ENCODE measurements at regions not wholly inside any gene's neighbourhood (a gene's known extent, or its start where the extent isn't known, plus 50 kb on each side); places are given as distances from the start of the nearest gene placed in this dataset.

DNA sequence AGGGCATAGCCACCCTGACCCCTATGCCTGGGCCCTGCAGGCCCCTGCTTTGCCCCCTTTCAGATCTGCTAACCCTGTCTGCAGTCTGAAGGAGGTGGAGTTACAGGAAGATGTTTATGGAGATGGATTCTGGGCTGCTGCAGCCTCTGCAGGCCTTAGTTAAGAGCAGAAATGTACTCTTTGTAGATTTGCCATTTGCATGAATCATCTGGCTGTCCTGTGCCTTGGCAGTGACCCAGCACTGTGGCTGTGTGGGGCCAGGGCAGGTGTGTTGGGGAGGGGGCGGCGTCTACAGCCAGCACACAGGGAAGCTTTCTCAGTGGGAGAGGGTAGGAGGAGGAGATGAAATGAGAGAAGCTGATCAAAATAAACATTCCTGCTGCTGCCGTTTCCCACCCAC lies 867.3 kb downstream of the PLA2G4A start:
- TF ChIP-seq, protein P1, sequence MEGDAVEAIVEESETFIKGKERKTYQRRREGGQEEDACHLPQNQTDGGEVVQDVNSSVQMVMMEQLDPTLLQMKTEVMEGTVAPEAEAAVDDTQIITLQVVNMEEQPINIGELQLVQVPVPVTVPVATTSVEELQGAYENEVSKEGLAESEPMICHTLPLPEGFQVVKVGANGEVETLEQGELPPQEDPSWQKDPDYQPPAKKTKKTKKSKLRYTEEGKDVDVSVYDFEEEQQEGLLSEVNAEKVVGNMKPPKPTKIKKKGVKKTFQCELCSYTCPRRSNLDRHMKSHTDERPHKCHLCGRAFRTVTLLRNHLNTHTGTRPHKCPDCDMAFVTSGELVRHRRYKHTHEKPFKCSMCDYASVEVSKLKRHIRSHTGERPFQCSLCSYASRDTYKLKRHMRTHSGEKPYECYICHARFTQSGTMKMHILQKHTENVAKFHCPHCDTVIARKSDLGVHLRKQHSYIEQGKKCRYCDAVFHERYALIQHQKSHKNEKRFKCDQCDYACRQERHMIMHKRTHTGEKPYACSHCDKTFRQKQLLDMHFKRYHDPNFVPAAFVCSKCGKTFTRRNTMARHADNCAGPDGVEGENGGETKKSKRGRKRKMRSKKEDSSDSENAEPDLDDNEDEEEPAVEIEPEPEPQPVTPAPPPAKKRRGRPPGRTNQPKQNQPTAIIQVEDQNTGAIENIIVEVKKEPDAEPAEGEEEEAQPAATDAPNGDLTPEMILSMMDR (IDR thresholded peaks at IDR 0.05) = no peak
- TF ChIP-seq POLR2A (IDR thresholded peaks at IDR 0.05) = no peak
- TF ChIP-seq EP300 (IDR thresholded peaks at IDR 0.05) = no peak

Data from sigmoid colon (tissue), 4 donors.